Fibroblast of the aortic adventitia (primary cell): ENCODE measurements at regions not wholly inside any gene's neighbourhood (a gene's known extent, or its start where the extent isn't known, plus 50 kb on each side); places are given as distances from the start of the nearest gene placed in this dataset.

Source experiments
- DNase-seq: peaks from one replicate; pipeline ENCODE4 v3.0.0-alpha.2; 2010; ENCODE audit warnings: low read depth
- H3K4me3 ChIP-seq: 2 replicates; pipeline ENCODE4 v1.5.1; 2011; ENCODE audit warnings: low read depth, mild to moderate bottlenecking, control low read depth, low read length, moderate library complexity
- CTCF ChIP-seq: IDR thresholded peaks from 2 replicates; pipeline ENCODE4 v1.5.1; 2011; ENCODE audit warnings: mild to moderate bottlenecking, low read length, control low read depth, inconsistent platforms; ENCODE audit not compliant: insufficient read depth

GRCh38 chr16:86894029-86894567 is 315.7 kb downstream of the FOXL1 start:
- no peak overlapping the region for H3K4me3 ChIP-seq
- no peak for TF ChIP-seq CTCF
- DNase-seq = no peak

GRCh38 chr16:86894925-86895324 is 316.6 kb downstream of the FOXL1 start:
- no peak overlapping the region for H3K4me3 ChIP-seq
- no peak for DNase-seq
- TF ChIP-seq CTCF = no peak

- no peak for TF ChIP-seq CTCF
- no peak overlapping the region for H3K4me3 ChIP-seq
- no peak for DNase-seq
Observed at GRCh38 chr16:86895606-86896005, 317.3 kb downstream of the FOXL1 start.

- DNase-seq = no peak
- TF ChIP-seq CTCF = no peak
- H3K4me3 ChIP-seq = no peak overlapping the region
Observed at GRCh38 chr16:86896976-86897375, 318.6 kb downstream of the FOXL1 start.

- no peak for DNase-seq
- no peak overlapping the region for H3K4me3 ChIP-seq
- no peak for TF ChIP-seq CTCF
Observed at GRCh38 chr16:86897486-86897885, 319.1 kb downstream of the FOXL1 start.

GRCh38 chr16:86898386-86898785 is 320.0 kb downstream of the FOXL1 start:
- H3K4me3 ChIP-seq = no peak overlapping the region
- DNase-seq = no peak
- TF ChIP-seq CTCF = no peak

GRCh38 chr16:86899151-86899550 is 320.8 kb downstream of the FOXL1 start:
- no peak for TF ChIP-seq CTCF
- DNase-seq = no peak
- no peak overlapping the region for H3K4me3 ChIP-seq
